Nephron progenitor cell (in vitro differentiated cells): ENCODE measurements at regions not wholly inside any gene's neighbourhood (a gene's known extent, or its start where the extent isn't known, plus 50 kb on each side); places are given as distances from the start of the nearest gene placed in this dataset.
"Not testable (repeated sequence)": the region's sequence is repeated elsewhere in the genome, so short reads cannot be mapped to it uniquely, and the experiment has no call there.

Source experiments
- DNase-seq: peaks from one replicate; pipeline ENCODE4 v3.0.0; 2021
- H3K27ac Mint-ChIP-seq: 2 replicates; pipeline ENCODE4 v1.8.0; 2021; ENCODE audit warnings: mild to moderate bottlenecking, moderate library complexity, mixed read lengths
- H3K27me3 Mint-ChIP-seq: 2 replicates; pipeline ENCODE4 v1.8.0; 2021; ENCODE audit warnings: mild to moderate bottlenecking, low read depth, mixed read lengths; ENCODE audit not compliant: poor library complexity
- H3K36me3 Mint-ChIP-seq: 2 replicates; pipeline ENCODE4 v1.8.0; 2021; ENCODE audit warnings: low read depth, mixed read lengths
- H3K4me1 Mint-ChIP-seq: 2 replicates; pipeline ENCODE4 v1.8.0; 2021; ENCODE audit warnings: mixed read lengths
- H3K4me3 Mint-ChIP-seq: 2 replicates; pipeline ENCODE4 v1.8.0; 2021; ENCODE audit warnings: mild to moderate bottlenecking, moderate library complexity, mixed read lengths
- H3K9me3 Mint-ChIP-seq: 2 replicates; pipeline ENCODE4 v1.8.0; 2021; ENCODE audit warnings: mild to moderate bottlenecking, moderate library complexity, mixed read lengths
- CTCF ChIP-seq: fragments of 200-600 bp; sonication (generic); IDR thresholded peaks from 2 replicates; pipeline ENCODE4 v1.5.0; 2021; ENCODE audit warnings: antibody characterized with exemption

GRCh38 chr1:227487606-227488005, 75.8 kb upstream of the ZNF678 start:
- no peak for DNase-seq
- Mint-ChIP-seq H3K27ac (no peak overlapping the region), H3K4me1 (no peaks in the 10 kb centered on the region), H3K36me3 (no peaks in the 10 kb centered on the region), H3K9me3 (peaks cover 40% of the 10 kb centered on the region), H3K27me3 (peaks cover 57% of the 10 kb centered on the region), H3K4me3 (no peak overlapping the region)
- no peak for TF ChIP-seq CTCF

GRCh38 chr1:227486559-227486958, 76.8 kb upstream of the ZNF678 start:
- Mint-ChIP-seq H3K27me3 (peaks cover 50% of the 10 kb centered on the region), H3K9me3 (peaks cover 41% of the 10 kb centered on the region), H3K36me3 (no peaks in the 10 kb centered on the region), H3K4me3 (no peak overlapping the region), H3K4me1 (no peaks in the 10 kb centered on the region), H3K27ac (no peak overlapping the region)
- TF ChIP-seq CTCF = no peak
- no peak for DNase-seq

GRCh38 chr1:227482023-227482299, 81.4 kb upstream of the ZNF678 start:
- H3K27me3 Mint-ChIP-seq = peaks cover 59% of the 10 kb centered on the region
- H3K4me1 Mint-ChIP-seq = no peaks in the 10 kb centered on the region
- TF ChIP-seq CTCF = no peak
- no peak for DNase-seq
- H3K36me3 Mint-ChIP-seq = no peaks in the 10 kb centered on the region
- H3K9me3 Mint-ChIP-seq = peaks cover 36% of the 10 kb centered on the region
- H3K4me3 Mint-ChIP-seq = no peak overlapping the region
- no peak overlapping the region for H3K27ac Mint-ChIP-seq

- not testable (repeated sequence) for H3K4me1 Mint-ChIP-seq, H3K36me3 Mint-ChIP-seq, H3K27ac Mint-ChIP-seq, H3K4me3 Mint-ChIP-seq
- peaks cover 37% of the 10 kb centered on the region for H3K27me3 Mint-ChIP-seq
- peaks cover 56% of the 10 kb centered on the region for H3K9me3 Mint-ChIP-seq
- DNase-seq = peak; percentile 20
These were observed 89.3 kb upstream of the ZNF678 start for GRCh38 chr1:227474072-227474471.

GRCh38 chr1:227472772-227473171, 90.6 kb upstream of the ZNF678 start:
- no peak overlapping the region for H3K27ac Mint-ChIP-seq
- H3K4me1 Mint-ChIP-seq = no peaks in the 10 kb centered on the region
- peaks cover 49% of the 10 kb centered on the region for H3K9me3 Mint-ChIP-seq
- no peak for TF ChIP-seq CTCF
- DNase-seq = no peak
- peaks cover 33% of the 10 kb centered on the region for H3K27me3 Mint-ChIP-seq
- H3K36me3 Mint-ChIP-seq = peaks cover 7% of the 10 kb centered on the region
- H3K4me3 Mint-ChIP-seq = no peak overlapping the region

GRCh38 chr1:227470688-227471087, 92.7 kb upstream of the ZNF678 start:
- no peak for TF ChIP-seq CTCF
- DNase-seq = no peak
- H3K4me1 Mint-ChIP-seq = no peaks in the 10 kb centered on the region
- peaks cover 7% of the 10 kb centered on the region for H3K36me3 Mint-ChIP-seq
- peaks cover 28% of the 10 kb centered on the region for H3K9me3 Mint-ChIP-seq
- no peak overlapping the region for H3K4me3 Mint-ChIP-seq
- no peak overlapping the region for H3K27ac Mint-ChIP-seq
- H3K27me3 Mint-ChIP-seq = peaks cover 14% of the 10 kb centered on the region

GRCh38 chr1:227469708-227470107, 93.6 kb upstream of the ZNF678 start:
- no peak for TF ChIP-seq CTCF
- Mint-ChIP-seq H3K4me3 (no peak overlapping the region), H3K4me1 (no peaks in the 10 kb centered on the region), H3K27me3 (peaks cover 7% of the 10 kb centered on the region), H3K36me3 (no peaks in the 10 kb centered on the region), H3K27ac (no peak overlapping the region), H3K9me3 (peaks cover 19% of the 10 kb centered on the region)
- no peak for DNase-seq
